ENCODE measurements at regions not wholly inside any gene's neighbourhood (a gene's known extent, or its start where the extent isn't known, plus 50 kb on each side); places are given as distances from the start of the nearest gene placed in this dataset.

DNA sequence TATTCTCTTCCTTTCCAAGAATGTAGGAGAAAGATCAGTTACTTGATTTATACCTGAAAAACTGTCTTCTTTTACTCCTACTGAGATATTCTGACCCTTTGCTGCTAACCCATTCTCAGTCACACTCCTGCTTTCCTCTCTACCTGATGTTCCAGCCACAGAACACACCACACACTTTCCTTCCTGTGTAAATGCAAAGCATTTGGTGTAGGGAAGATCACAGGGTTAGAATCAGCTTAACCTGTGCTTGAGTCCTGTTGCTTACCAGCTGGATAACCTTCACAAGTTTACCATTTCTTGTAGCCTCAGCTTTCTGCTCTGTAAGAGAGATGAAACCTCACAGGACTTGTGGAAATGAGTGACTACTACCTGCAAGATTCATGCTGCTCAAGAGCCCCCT is 489.8 kb upstream of the GOLIM4 start:
- CTCF ChIA-PET: no interaction called here
- no peak for DNase-seq (ENCODE audit: low read depth)
- TF ChIP-seq, protein P1, sequence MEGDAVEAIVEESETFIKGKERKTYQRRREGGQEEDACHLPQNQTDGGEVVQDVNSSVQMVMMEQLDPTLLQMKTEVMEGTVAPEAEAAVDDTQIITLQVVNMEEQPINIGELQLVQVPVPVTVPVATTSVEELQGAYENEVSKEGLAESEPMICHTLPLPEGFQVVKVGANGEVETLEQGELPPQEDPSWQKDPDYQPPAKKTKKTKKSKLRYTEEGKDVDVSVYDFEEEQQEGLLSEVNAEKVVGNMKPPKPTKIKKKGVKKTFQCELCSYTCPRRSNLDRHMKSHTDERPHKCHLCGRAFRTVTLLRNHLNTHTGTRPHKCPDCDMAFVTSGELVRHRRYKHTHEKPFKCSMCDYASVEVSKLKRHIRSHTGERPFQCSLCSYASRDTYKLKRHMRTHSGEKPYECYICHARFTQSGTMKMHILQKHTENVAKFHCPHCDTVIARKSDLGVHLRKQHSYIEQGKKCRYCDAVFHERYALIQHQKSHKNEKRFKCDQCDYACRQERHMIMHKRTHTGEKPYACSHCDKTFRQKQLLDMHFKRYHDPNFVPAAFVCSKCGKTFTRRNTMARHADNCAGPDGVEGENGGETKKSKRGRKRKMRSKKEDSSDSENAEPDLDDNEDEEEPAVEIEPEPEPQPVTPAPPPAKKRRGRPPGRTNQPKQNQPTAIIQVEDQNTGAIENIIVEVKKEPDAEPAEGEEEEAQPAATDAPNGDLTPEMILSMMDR (IDR thresholded peaks at IDR 0.05; ENCODE audit: insufficient read depth, low read depth, low read length): no peak
- POLR2A ChIA-PET: no interaction called here
- Histone ChIP-seq H3K36me3 (ENCODE audit: control insufficient read depth, insufficient read depth, low read length) (no peaks in the 10 kb centered on the region), H3K4me3 (ENCODE audit: low read depth, low read length) (no peak overlapping the region), H3K27me3 (ENCODE audit: control insufficient read depth, insufficient read depth, low read length) (no peaks in the 10 kb centered on the region)

GRCh38 chr3:168583977-168584376 is 488.3 kb upstream of the GOLIM4 start:
- POLR2A ChIA-PET: no interaction called here
- no peaks in the 10 kb centered on the region for H3K36me3 ChIP-seq (ENCODE audit: control insufficient read depth, insufficient read depth, low read length)
- TF ChIP-seq, protein P1 (IDR thresholded peaks at IDR 0.05; ENCODE audit: insufficient read depth, low read depth, low read length): no peak
- H3K4me3 ChIP-seq (ENCODE audit: low read depth, low read length): no peak overlapping the region
- no peaks in the 10 kb centered on the region for H3K27me3 ChIP-seq (ENCODE audit: control insufficient read depth, insufficient read depth, low read length)
- CTCF ChIA-PET: no interaction called here
- DNase-seq (ENCODE audit: low read depth): no peak

DNA sequence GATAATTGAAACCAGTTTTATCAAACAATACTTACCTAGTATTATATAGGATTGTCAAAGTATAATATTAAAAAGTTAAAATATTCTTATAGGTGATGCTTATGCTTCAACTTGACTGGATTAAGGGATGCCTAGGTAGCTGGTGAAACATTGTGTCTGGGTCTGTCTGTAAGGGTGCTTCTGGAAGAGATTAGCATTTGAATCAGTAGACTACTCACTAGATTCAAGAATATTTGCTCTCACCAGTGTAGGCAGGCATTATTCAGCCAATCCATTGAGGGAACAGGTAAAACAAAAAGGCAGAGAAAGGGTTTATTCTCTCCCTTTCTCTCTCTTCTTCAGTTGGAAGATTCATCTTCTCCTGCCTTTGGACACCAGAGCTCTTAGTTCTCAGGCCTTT is 486.8 kb upstream of the GOLIM4 start:
- no peaks in the 10 kb centered on the region for H3K27me3 ChIP-seq (ENCODE audit: control insufficient read depth, insufficient read depth, low read length)
- H3K36me3 ChIP-seq (ENCODE audit: control insufficient read depth, insufficient read depth, low read length): no peaks in the 10 kb centered on the region
- no peak for DNase-seq (ENCODE audit: low read depth)
- H3K4me3 ChIP-seq (ENCODE audit: low read depth, low read length): no peak overlapping the region
- CTCF ChIA-PET: no interaction called here
- POLR2A ChIA-PET: no interaction called here
- TF ChIP-seq, protein P1 (IDR thresholded peaks at IDR 0.05; ENCODE audit: insufficient read depth, low read depth, low read length): no peak

- H3K4me3 ChIP-seq (ENCODE audit: low read depth, low read length): no peak overlapping the region
- no peaks in the 10 kb centered on the region for H3K27me3 ChIP-seq (ENCODE audit: control insufficient read depth, insufficient read depth, low read length)
- TF ChIP-seq, protein P1 (IDR thresholded peaks at IDR 0.05; ENCODE audit: insufficient read depth, low read depth, low read length): no peak
- DNase-seq (ENCODE audit: low read depth): no peak
- ChIA-PET POLR2A (no interaction called here), CTCF (no interaction called here)
- H3K36me3 ChIP-seq (ENCODE audit: control insufficient read depth, insufficient read depth, low read length): no peaks in the 10 kb centered on the region
Observed at GRCh38 chr3:168581771-168582225, 486.1 kb upstream of the GOLIM4 start.

DNA sequence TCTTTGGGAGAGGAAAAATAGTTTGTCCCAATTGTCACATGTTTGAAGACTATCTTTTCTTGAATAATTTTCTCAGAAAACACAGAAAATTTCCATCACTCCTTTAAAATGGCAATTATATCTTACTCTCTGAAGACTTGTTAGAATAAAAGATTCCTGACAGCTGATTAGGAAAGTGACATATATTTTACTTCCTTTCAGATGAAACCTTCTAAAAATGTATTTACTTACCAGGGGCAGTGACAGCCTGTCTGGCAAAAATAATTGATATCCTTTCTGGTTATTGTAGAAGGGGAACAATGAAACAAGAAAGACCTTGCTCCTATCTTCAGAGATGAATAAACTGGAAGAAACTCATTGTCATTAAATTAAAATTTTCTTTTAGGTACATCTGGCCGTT is 483.3 kb upstream of the GOLIM4 start:
- CTCF ChIA-PET: no interaction called here

More for the DNA sequence above, 483.3 kb upstream of the GOLIM4 start:
- H3K4me3 ChIP-seq (ENCODE audit: low read depth, low read length): no peak overlapping the region
- TF ChIP-seq, protein P1 (IDR thresholded peaks at IDR 0.05; ENCODE audit: insufficient read depth, low read depth, low read length): no peak
- DNase-seq (ENCODE audit: low read depth): no peak
- no peaks in the 10 kb centered on the region for H3K27me3 ChIP-seq (ENCODE audit: control insufficient read depth, insufficient read depth, low read length)
- H3K36me3 ChIP-seq (ENCODE audit: control insufficient read depth, insufficient read depth, low read length): no peaks in the 10 kb centered on the region
- POLR2A ChIA-PET: no interaction called here

Data from BJ (cell line).